NCI-H748 treated with DMSO at 0.1 percent for 48 hours (cell line): ENCODE measurements at regions not wholly inside any gene's neighbourhood (a gene's known extent, or its start where the extent isn't known, plus 50 kb on each side); places are given as distances from the start of the nearest gene placed in this dataset.

ENCODE experiments used
- DNase-seq: peaks from one replicate; lab custom pipeline; 2025; lab: John Stamatoyannopoulos, UW

DNA sequence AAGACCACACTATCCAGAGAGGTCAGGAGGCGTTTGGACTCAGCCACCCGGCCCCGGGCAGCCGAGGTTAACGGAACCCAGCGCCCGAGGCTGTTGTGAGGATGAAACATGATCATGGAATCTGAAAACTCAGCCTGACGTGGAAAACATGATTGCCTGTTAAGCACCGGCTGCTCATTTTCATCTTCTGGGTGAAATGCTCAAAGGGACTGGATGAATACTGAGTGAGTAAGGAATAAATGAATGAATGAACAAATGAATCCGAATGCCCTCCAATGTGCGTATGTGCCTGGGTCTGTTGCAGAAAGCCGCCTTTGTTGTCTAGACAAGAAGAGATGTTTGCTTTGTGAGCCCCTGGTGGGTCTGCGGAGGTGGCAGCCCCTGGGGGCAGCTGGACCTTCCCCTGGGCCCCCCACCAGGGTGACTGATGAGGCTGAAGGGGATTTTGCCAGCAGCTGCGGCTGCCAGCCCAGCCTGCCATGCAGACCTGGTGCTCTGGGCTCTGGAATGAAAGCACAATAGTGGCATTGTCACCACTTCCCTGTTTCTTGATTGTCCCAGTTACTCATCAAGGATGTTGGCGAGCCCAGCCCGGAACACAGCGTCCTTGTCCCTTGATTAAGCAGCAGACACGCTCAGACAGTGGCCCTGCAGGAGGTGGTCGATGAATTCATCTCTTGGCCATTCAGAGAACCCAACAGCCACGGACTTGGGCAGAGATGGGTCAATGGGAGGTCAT lies 211.1 kb downstream of the ANKRD60 start:
- DNase-seq = no peak

DNA sequence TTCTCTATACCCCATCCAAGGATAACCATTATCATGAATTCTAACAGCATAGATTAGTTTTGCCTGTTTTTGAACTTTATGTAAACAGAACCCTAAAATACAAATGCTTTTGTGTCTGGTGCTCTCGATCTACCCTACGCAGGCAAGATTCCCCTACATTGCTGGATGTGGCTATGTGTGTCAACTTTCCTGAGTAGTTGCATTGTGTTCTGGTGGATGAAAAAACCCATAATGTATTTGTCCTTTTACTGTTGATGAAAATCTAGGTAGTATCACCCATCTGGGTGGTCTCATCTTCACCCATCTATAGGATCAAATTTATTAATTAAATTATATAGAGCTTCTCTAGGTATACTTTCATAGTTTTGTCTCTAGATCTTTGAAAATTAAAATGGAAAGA lies 211.7 kb downstream of the ANKRD60 start:
- DNase-seq = no peak

GRCh38 chr20:58014628-58015315 lies 213.7 kb downstream of the ANKRD60 start:
- DNase-seq = no peak

DNA sequence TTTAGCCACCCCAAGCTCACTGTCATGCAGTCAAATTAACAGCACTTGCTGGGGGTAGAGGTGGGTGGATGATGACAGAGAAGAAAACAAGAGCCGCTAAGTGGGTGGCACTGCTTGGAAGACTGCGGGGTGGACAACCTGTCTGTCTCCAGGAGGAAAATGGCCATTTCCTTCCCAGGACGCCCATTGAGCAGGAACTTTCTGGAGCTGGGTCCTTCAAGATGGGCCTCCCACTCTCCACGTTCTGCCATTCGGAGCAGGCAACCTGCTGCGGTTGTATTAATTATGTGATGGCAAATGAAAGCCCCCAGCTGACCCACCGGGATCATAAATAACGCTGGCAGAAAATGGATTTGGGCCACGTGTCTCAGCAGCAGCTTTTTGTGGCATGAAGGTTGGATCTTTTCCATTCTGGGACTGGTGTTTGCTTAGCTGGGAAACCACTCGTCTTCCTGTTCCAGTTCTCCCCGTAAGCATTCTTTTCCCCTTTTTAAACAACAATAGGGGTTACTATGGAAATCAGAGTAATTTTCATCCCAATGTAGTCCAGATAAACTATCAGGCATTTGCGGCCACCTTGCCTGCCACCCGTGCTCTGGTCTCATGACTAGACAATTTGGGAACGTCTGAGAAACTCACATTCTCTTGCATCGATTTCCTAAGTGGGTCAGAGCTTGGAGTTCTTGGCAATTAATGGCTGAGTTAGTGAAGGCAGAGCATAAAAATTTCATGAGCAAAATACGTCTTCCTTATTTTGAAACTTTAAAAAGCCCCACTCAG lies 215.5 kb downstream of the ANKRD60 start:
- DNase-seq = no peak

DNA sequence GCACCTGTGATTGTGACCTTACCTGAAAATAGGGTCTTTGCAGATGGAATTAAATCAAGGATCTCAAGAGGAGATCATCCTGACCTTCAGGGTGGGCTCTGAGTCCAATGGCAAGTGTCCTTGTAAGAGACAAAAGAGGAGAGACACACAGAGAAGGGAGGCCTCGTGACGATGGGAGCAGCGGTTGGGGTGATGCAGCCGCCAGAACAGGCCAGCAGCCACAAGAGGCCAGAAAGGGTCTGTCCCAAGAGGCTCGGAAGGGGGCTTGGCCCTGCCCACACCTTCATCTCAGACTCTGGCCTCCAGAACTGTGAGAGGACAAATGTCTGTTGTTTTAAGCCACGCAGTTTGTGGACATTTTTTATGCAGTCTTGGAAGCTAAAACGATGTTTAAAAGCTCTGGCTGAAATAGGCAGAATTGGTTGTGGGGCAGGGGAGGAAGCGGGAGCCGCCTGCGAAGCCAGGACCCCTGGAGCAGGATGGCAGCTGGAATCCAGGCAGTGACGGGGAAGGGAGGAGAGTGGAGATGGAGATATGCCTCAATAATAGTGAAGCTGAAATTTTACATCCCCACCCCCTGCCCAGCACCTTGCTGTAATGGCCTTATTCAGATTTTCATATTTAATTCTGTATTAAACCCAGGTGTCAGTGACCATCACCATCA lies 216.4 kb downstream of the ANKRD60 start:
- DNase-seq = no peak

GRCh38 chr20:58011106-58011946 lies 217.1 kb downstream of the ANKRD60 start:
- no peak for DNase-seq

GRCh38 chr20:58010666-58011065 lies 217.8 kb downstream of the ANKRD60 start:
- DNase-seq = no peak

GRCh38 chr20:58010186-58010585 lies 218.3 kb downstream of the ANKRD60 start:
- DNase-seq = no peak

- DNase-seq = no peak
Observed at GRCh38 chr20:58008866-58009265, 219.6 kb downstream of the ANKRD60 start.

- DNase-seq = no peak
Observed at GRCh38 chr20:58008413-58008812, 220.0 kb downstream of the ANKRD60 start.

GRCh38 chr20:58007947-58008346 lies 220.5 kb downstream of the ANKRD60 start:
- no peak for DNase-seq

- DNase-seq = no peak
Observed at GRCh38 chr20:58006346-58007316, 221.8 kb downstream of the ANKRD60 start.

- no peak for DNase-seq
Observed at GRCh38 chr20:58005581-58006345, 222.7 kb downstream of the ANKRD60 start.

- DNase-seq = no peak
Observed at GRCh38 chr20:58004900-58005299, 223.6 kb downstream of the ANKRD60 start.

- DNase-seq = no peak
Observed at GRCh38 chr20:58004146-58004545, 224.3 kb downstream of the ANKRD60 start.

DNA sequence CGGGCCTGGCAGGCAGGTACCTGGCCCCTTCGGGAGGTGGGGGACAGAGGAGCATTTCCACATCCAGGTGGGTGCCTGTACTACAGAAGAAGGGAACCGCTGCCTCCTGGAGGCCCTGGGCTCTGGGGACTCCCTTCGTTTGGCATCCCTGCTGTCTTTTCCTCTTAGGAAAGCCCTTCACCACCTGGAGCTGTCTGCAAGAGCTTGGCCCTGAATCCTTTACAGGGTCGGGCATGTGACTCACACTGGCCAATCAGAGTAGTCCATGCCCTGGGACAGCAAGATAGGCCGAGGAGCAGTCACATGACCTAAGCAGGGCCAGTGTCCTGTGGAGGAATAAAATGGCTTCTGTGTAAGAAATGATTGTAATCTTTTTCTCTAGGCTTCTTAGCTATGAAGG lies 224.9 kb downstream of the ANKRD60 start:
- no peak for DNase-seq

DNA sequence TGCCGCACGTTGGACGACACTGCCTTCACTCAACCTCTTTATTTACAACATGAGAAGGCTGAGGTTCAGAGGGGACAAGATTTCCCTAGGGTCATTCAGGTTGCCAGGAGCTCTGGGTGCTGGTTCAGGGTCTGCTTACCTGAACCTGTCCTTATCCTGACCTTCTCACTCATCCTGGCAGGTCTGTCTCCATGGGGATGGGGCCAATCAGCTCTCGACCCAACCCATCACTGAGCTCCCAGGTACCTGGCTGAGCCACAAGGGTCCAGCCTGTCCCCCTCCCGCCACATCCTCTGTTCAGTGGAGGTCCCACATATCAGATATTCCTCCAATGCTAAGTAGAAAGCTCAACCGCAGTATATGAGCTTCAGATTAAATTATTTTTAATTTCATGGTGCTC lies 225.6 kb downstream of the ANKRD60 start:
- no peak for DNase-seq

GRCh38 chr20:58001946-58002345 lies 226.5 kb downstream of the ANKRD60 start:
- no peak for DNase-seq

DNA sequence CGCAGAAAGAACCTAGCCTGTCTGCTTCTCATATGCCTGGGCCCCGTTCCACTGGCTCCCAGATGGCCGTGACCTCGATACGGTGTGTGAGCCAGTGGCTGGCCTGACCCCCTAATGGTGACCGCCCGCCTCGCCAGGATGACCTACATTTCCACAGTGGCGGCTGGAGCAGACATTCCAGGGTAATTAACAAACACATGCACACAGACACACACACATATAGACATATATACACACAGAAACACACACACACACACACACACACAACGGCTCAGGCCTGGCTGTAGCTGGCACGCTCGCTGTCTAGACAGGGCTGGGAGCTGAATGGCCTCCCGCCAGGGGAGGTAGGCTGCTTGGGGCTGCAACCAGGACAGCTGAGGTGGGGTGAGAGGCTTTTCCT lies 227.1 kb downstream of the ANKRD60 start:
- no peak for DNase-seq
